H1 (cell line): ENCODE measurements at regions not wholly inside any gene's neighbourhood (a gene's known extent, or its start where the extent isn't known, plus 50 kb on each side); places are given as distances from the start of the nearest gene placed in this dataset.

ENCODE experiments used
- CTCF ChIA-PET: fragments of 300-600 bp; sonication (Branson Sonifier 250); formaldehyde crosslinking; loops from one replicate; lab custom pipeline; 2021; ENCODE audit not compliant: partially characterized antibody; lab: Charles Lee
- POLR2A ChIA-PET: fragments of 300-600 bp; sonication (Branson Sonifier 250); formaldehyde crosslinking; loops from one replicate; lab custom pipeline; 2021; ENCODE audit warnings: inconsistent platforms; ENCODE audit not compliant: partially characterized antibody; lab: Charles Lee
- DNase-seq, 2 experiments: peaks; one replicate each; pipeline versions ENCODE4 v3.0.0 to v3.0.0-alpha.2; 2010 to 2022; ENCODE audit warnings: low spot score in 2 of 2, low read depth in 1 of 2, mixed read lengths in 1 of 2
- FAIRE-seq: peaks from 2 replicates; lab custom pipeline; 2011; peaks lifted over from hg19 to GRCh38; lab: Jason Lieb, UNC
- H2AFZ ChIP-seq: 2 replicates; pipeline ENCODE4 v1.8.1; 2012; ENCODE audit warnings: low read length, inconsistent platforms
- H2AK5ac ChIP-seq: 2 replicates; pipeline ENCODE4 v1.6.1; 2013; ENCODE audit warnings: low read depth, low read length
- H2BK120ac ChIP-seq: replicated peaks from 2 replicates; pipeline ENCODE3; 2013; ENCODE audit warnings: low read depth, low read length, inconsistent platforms
- H2BK12ac ChIP-seq: 2 replicates; pipeline ENCODE4 v1.6.1; 2013; ENCODE audit warnings: low read depth, low read length
- H2BK15ac ChIP-seq: 2 replicates; pipeline ENCODE4 v1.6.1; 2013; ENCODE audit warnings: low read length
- H2BK20ac ChIP-seq: 2 replicates; pipeline ENCODE4 v1.6.1; 2013; ENCODE audit warnings: low read length
- H2BK5ac ChIP-seq: 2 replicates; pipeline ENCODE4 v1.6.1; 2013; ENCODE audit warnings: low read depth, low read length
- H3K14ac ChIP-seq: 2 replicates; pipeline ENCODE4 v1.6.1; 2013; ENCODE audit warnings: inconsistent platforms; ENCODE audit not compliant: insufficient read length
- H3K18ac ChIP-seq: 2 replicates; pipeline ENCODE4 v1.6.1; 2013; ENCODE audit warnings: low read length; ENCODE audit errors: extremely low read depth
- H3K23ac ChIP-seq: 2 replicates; pipeline ENCODE4 v1.6.1; 2013; ENCODE audit warnings: inconsistent platforms; ENCODE audit not compliant: insufficient read length
- H3K23me2 ChIP-seq: 2 replicates; pipeline ENCODE4 v1.6.1; 2013; ENCODE audit warnings: low read depth, low read length
- H3K27ac ChIP-seq: 2 replicates; pipeline ENCODE4 v1.6.1; 2011; ENCODE audit warnings: low read depth, low read length, inconsistent platforms
- H3K27me3 ChIP-seq, 4 experiments: replicated peaks in 1 of 4; 1 replicate in 1 of 4; 2 replicates in 3 of 4; pipeline versions ENCODE4 v1.6.1 to v1.8.1; 2011 to 2013; ENCODE audit warnings: low read length in 3 of 4, mild to moderate bottlenecking in 3 of 4, inconsistent platforms in 2 of 4, mixed read lengths in 2 of 4, moderate library complexity in 1 of 4; ENCODE audit not compliant: control insufficient read depth in 3 of 4, insufficient read depth in 3 of 4; ENCODE audit errors: extremely low read depth in 1 of 4
- H3K36me3 ChIP-seq, 4 experiments: 2 replicates each; pipeline versions ENCODE4 v1.6.1 to v1.8.1; 2011 to 2013; ENCODE audit warnings: mild to moderate bottlenecking in 4 of 4, low read length in 3 of 4, moderate library complexity in 2 of 4, control low read depth in 1 of 4, inconsistent platforms in 1 of 4; ENCODE audit not compliant: insufficient read depth in 4 of 4, control insufficient read depth in 2 of 4
- H3K4ac ChIP-seq: replicated peaks from 2 replicates; pipeline ENCODE3; 2013; ENCODE audit warnings: low read length, low read depth, mixed read lengths, inconsistent platforms; ENCODE audit not compliant: insufficient read length
- H3K4me1 ChIP-seq, 4 experiments: replicated peaks in 1 of 4; 1 replicate in 1 of 4; 2 replicates in 3 of 4; pipeline versions ENCODE4 v1.6.1 to v1.8.1; 2011 to 2013; ENCODE audit warnings: low read length in 3 of 4, inconsistent platforms in 2 of 4, mixed read lengths in 1 of 4; ENCODE audit not compliant: insufficient read depth in 4 of 4, control insufficient read depth in 3 of 4
- H3K4me2 ChIP-seq, 2 experiments: 2 replicates each; pipeline versions ENCODE4 v1.6.1 to v1.8.1; 2011 to 2013; ENCODE audit warnings: low read depth in 2 of 2, low read length in 2 of 2, control low read depth in 1 of 2, inconsistent platforms in 1 of 2, mild to moderate bottlenecking in 1 of 2; ENCODE audit not compliant: insufficient read depth in 1 of 2
- H3K4me3 ChIP-seq, 4 experiments: fragments of 200-600, 300-600 bp in 1 of 4; sonication (generic), shearing (Covaris generic), sonication (Bioruptor Twin) in 1 of 4; 2 replicates each; pipeline versions ENCODE4 v1.5.1 to v1.8.1; 2011 to 2016; ENCODE audit warnings: low read length in 4 of 4, low read depth in 3 of 4, control low read depth in 2 of 4, inconsistent platforms in 2 of 4, mild to moderate bottlenecking in 2 of 4, mixed read lengths in 1 of 4, moderate library complexity in 1 of 4; ENCODE audit not compliant: insufficient read depth in 2 of 4; ENCODE audit errors: extremely low read depth in 1 of 4
- H3K56ac ChIP-seq: replicated peaks from 2 replicates; pipeline ENCODE3; 2013; ENCODE audit warnings: low read depth, mild to moderate bottlenecking, mixed read lengths, low read length, inconsistent platforms; ENCODE audit not compliant: insufficient read length
- H3K79me1 ChIP-seq: 2 replicates; pipeline ENCODE4 v1.6.1; 2013; ENCODE audit warnings: low read depth, low read length, control low read depth
- H3K79me2 ChIP-seq, 2 experiments: 2 replicates each; pipeline versions ENCODE4 v1.6.1 to v1.8.1; 2012 to 2013; ENCODE audit warnings: low read length in 2 of 2, mild to moderate bottlenecking in 2 of 2, inconsistent platforms in 1 of 2; ENCODE audit not compliant: insufficient read depth in 2 of 2, control insufficient read depth in 1 of 2
- H3K9ac ChIP-seq, 4 experiments: replicated peaks in 1 of 4; 1 replicate in 1 of 4; 2 replicates in 3 of 4; pipeline versions ENCODE4 v1.6.1 to v1.8.1; 2011 to 2013; ENCODE audit warnings: low read depth in 3 of 4, low read length in 3 of 4, control low read depth in 2 of 4, mild to moderate bottlenecking in 2 of 4, moderate library complexity in 2 of 4, inconsistent platforms in 1 of 4; ENCODE audit errors: extremely low read depth in 1 of 4
- H3K9me3 ChIP-seq, 2 experiments: 2 replicates each; pipeline versions ENCODE4 v1.6.1 to v1.8.1; 2012 to 2013; ENCODE audit warnings: mild to moderate bottlenecking in 2 of 2, moderate library complexity in 2 of 2, control low read depth in 1 of 2, inconsistent platforms in 1 of 2, low read depth in 1 of 2, low read length in 1 of 2, mixed read lengths in 1 of 2; ENCODE audit not compliant: insufficient read depth in 2 of 2
- H4K20me1 ChIP-seq, 2 experiments: replicated peaks in 1 of 2; 2 replicates each; pipeline versions ENCODE3 to v1.8.1; 2011 to 2013; ENCODE audit warnings: inconsistent platforms in 2 of 2, low read length in 2 of 2, mild to moderate bottlenecking in 1 of 2; ENCODE audit not compliant: insufficient read depth in 2 of 2, control insufficient read depth in 1 of 2
- H4K5ac ChIP-seq: 2 replicates; pipeline ENCODE4 v1.6.1; 2013; ENCODE audit warnings: low read length, low read depth, mixed read lengths, inconsistent platforms; ENCODE audit not compliant: insufficient read length
- H4K8ac ChIP-seq: 2 replicates; pipeline ENCODE4 v1.8.0; 2013; ENCODE audit warnings: mild to moderate bottlenecking, moderate library complexity, low read length, inconsistent platforms; ENCODE audit not compliant: insufficient read depth; ENCODE audit errors: extremely low read depth
- H4K91ac ChIP-seq: replicated peaks from 2 replicates; pipeline ENCODE3; 2013; ENCODE audit warnings: low read length, mixed read lengths, inconsistent platforms; ENCODE audit not compliant: insufficient read length
- BACH1 ChIP-seq: IDR thresholded peaks from 2 replicates; pipeline ENCODE4 v1.6.1; 2012; ENCODE audit warnings: low read length, improper control_type of control experiment
- GABPA ChIP-seq: IDR thresholded peaks from 2 replicates; pipeline ENCODE4 v1.6.1; 2011; ENCODE audit warnings: mild to moderate bottlenecking, low read length, moderate library complexity, borderline replicate concordance; ENCODE audit not compliant: insufficient read depth
- HDAC2 ChIP-seq, 2 experiments: fragments of 300-600 bp in 1 of 2; sonication (generic) in 1 of 2; IDR thresholded peaks; 2 replicates each; pipeline ENCODE4 v1.6.1; 2011 to 2012; ENCODE audit warnings: low read depth in 2 of 2, low read length in 2 of 2, mild to moderate bottlenecking in 2 of 2, moderate library complexity in 2 of 2, borderline replicate concordance in 1 of 2, inconsistent platforms in 1 of 2
- MAFK ChIP-seq: IDR thresholded peaks from 2 replicates; pipeline ENCODE4 v1.6.1; 2012; ENCODE audit warnings: low read depth, mild to moderate bottlenecking, improper control_type of control experiment, low read length
- NANOG ChIP-seq: IDR thresholded peaks from 2 replicates; pipeline ENCODE4 v1.6.1; 2011; ENCODE audit warnings: low read length, low read depth, mild to moderate bottlenecking, inconsistent platforms; ENCODE audit not compliant: insufficient read depth, poor library complexity, severe bottlenecking
- TBP ChIP-seq: IDR thresholded peaks from 2 replicates; pipeline ENCODE4 v1.6.1; 2011; ENCODE audit warnings: low read depth, low read length, improper control_type of control experiment
- ZNF274 ChIP-seq: IDR thresholded peaks from 2 replicates; pipeline ENCODE4 v1.7.0; 2012; ENCODE audit warnings: low read length, borderline replicate concordance; ENCODE audit errors: extremely low read depth
- WGBS, 2 experiments: shearing (Covaris generic) in 1 of 2; methylation state at CpG; one replicate each; pipeline versions ENCODE4 v1.1.6 to v1.1.7; 2013 to 2015; ENCODE audit warnings: low lambda C conversion rate in 2 of 2, mixed read lengths in 2 of 2, inconsistent platforms in 1 of 2, low coverage in 1 of 2, missing lambda C conversion rate in 1 of 2; ENCODE audit not compliant: insufficient replicate concordance in 2 of 2, insufficient coverage in 1 of 2, insufficient read length in 1 of 2; ENCODE audit errors: extremely low coverage in 1 of 2, missing lambda C conversion rate in 1 of 2; 5-methylcytosine and 5-hydroxymethylcytosine counted together

DNA sequence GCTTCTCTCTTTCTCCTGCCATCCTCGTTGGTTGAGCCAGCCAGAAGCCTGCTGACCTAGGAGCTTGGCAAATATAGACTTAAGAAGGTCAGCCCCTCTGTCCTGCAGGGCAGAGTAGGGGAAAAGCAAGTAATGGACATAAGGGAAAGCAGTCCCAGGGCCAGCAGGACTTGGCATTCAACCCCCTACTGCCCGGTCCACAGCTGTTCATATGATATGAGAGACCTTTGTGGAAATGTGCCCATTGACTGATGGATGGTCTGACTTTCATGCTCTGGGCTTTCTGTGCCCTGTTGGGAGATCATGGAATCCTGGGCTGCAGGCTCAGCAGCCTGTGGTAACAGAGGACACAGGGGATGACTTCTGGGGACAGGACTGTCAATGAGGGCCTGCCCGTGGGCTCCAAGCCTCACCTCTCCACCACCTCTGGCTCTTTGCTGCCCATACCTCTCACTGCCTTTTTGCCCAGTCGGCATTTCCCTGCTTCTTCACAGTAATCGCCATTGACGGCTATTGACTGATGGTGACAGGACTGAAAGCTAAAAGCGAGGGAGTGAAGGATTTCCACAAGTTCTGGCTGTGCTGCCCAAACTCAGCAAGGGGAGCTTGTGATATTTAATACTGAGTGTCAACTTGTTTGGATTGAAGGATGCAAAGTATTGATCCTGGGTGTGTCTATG is 60.0 kb upstream of the NMNAT3 start:
- H4K5ac ChIP-seq: no peak overlapping the region
- ChIA-PET CTCF (interaction anchor here (1.1 to 5.9 kb wide), 2 partner anchors 20 to 35 kb away, joined by 3 to 27 read pairs; no protein-coding TSS in a partner anchor), POLR2A (no interaction called here)
- H4K8ac ChIP-seq: peak overlapping the region; percentile 41; the same call in 1 of the 2 replicates
- H3K23me2 ChIP-seq: no peaks in the 10 kb centered on the region
- no peak for TF ChIP-seq BACH1
- TF ChIP-seq HDAC2 (IDR thresholded peaks at IDR 0.05; ENCODE audit: borderline replicate concordance in 1 of 2, low read depth in 2 of 2, low read length in 2 of 2): no peak
- no peak for TF ChIP-seq NANOG
- no peak for TF ChIP-seq TBP
- TF ChIP-seq ZNF274: no peak
- no peak for TF ChIP-seq GABPA
- peak; percentile 59 for TF ChIP-seq MAFK
- no peak overlapping the region for H2BK12ac ChIP-seq
- H3K79me2 ChIP-seq: no peaks in the 10 kb centered on the region
- WGBS, 2 experiments: 88% methylated on average over 7 of the region's 7 CpGs; no CpG with 5 or more reads in 1 of the 2 experiments
- no peak overlapping the region for H3K4me3 ChIP-seq
- H2AFZ ChIP-seq: no peak overlapping the region
- H3K4ac ChIP-seq: no peak overlapping the region
- no peak overlapping the region for H3K9ac ChIP-seq
- DNase-seq (no peak), FAIRE-seq (no peak)
- H4K91ac ChIP-seq: no peak overlapping the region
- H3K27ac ChIP-seq: no peak overlapping the region
- H3K4me1 ChIP-seq: no peaks in the 10 kb centered on the region
- no peaks in the 10 kb centered on the region; a peak in 1 of 7 replicates for H3K27me3 ChIP-seq
- H3K14ac ChIP-seq: no peak overlapping the region
- H3K36me3 ChIP-seq: no peaks in the 10 kb centered on the region
- H3K23ac ChIP-seq: no peak overlapping the region
- no peak overlapping the region for H3K18ac ChIP-seq
- no peak overlapping the region for H2BK120ac ChIP-seq
- no peak overlapping the region for H2BK5ac ChIP-seq
- no peak overlapping the region for H2BK20ac ChIP-seq
- no peak overlapping the region for H2BK15ac ChIP-seq
- no peak overlapping the region for H2AK5ac ChIP-seq
- H3K56ac ChIP-seq: no peak overlapping the region
- no peaks in the 10 kb centered on the region for H3K9me3 ChIP-seq
- no peaks in the 10 kb centered on the region for H3K79me1 ChIP-seq
- H4K20me1 ChIP-seq: no peaks in the 10 kb centered on the region
- H3K4me2 ChIP-seq: no peak overlapping the region
